ENCODE measurements at regions not wholly inside any gene's neighbourhood (a gene's known extent, or its start where the extent isn't known, plus 50 kb on each side); places are given as distances from the start of the nearest gene placed in this dataset.
"Not testable (repeated sequence)": the region's sequence is repeated elsewhere in the genome, so short reads cannot be mapped to it uniquely, and the experiment has no call there.

DNA sequence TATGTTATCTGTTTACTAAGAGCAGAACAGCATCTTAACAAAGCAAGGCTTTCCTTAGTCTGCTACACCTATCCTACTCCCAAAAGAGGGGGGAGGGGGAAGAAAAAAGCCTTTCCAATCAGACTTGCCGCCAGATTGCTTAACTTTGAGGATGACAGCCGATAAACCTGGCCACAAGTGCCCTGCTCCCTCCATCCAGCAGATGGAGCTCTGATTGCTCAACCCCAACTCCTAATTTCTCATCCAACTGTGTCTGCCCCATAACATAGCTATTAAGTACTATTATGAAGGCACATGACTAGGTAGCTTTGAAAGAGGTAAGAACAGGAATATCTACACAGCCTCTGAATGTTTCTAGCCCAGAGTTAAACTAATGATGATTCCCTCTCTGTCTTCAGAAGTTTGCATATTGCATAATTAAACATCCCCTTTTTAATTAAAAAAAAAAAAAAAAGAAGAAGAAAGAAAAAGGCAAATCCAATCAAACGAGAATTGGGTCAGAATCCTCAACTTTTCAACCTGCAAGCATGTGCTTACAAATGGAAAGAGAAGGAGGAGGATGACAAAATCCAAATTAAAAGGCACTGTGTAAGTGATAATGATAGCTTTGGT is 247.4 kb downstream of the GALC start:
- peak; percentile 62 for TF ChIP-seq CTCF (IDR thresholded peaks at IDR 0.05; ENCODE audit: extremely low read depth, missing control alignments)
- DNase-seq (ENCODE audit: low spot score), result peak; percentile 63

- not testable (repeated sequence) for DNase-seq (ENCODE audit: low spot score)
These were observed 258.2 kb downstream of the GALC start for GRCh38 chr14:87734577-87735360.

GRCh38 chr14:87733115-87733514 is 259.9 kb downstream of the GALC start:
- not testable (repeated sequence) for DNase-seq (ENCODE audit: low spot score)

DNA sequence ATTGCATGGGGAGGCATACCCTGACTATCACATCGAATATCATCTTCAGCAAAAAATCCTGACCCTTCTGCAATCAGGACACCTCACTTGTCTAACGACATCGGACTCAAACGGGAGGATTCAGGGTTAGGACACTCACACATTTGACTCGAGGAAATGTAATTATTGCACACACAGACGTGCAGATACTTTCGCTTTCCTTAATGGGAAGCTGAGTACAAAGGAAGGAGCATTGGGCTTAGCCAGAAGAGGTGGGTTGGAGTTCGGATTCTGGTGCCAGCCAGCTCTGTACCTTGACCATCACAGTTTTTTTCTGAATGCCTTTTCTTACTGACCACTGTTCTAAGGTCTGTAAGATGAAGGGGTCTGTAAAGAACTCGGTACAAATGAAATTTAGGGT is 260.4 kb downstream of the GALC start:
- no peak for DNase-seq (ENCODE audit: low spot score)
- TF ChIP-seq CTCF (IDR thresholded peaks at IDR 0.05; ENCODE audit: extremely low read depth, missing control alignments), result no peak

DNA sequence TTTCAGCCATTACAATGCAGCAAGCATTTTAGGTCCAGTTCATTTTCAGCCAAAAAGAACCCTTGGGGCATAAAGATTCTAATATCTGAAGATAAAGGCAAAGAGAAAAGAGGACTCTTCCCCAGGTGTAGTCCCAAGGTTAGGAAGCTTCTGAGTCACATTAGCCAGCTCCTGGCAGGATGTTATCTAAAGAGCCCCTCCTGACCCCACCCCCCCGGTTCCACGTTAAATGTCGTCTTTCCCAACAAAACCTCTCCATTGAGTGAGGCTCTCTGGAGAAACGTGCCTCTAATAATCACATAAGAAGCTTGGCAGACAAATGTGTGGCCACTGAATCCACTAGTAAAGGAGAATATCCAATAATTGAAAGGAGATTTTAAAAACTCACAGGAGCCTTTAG is 267.7 kb downstream of the GALC start:
- no peak for TF ChIP-seq CTCF (IDR thresholded peaks at IDR 0.05; ENCODE audit: extremely low read depth, missing control alignments)
- no peak for DNase-seq (ENCODE audit: low spot score)

- DNase-seq (ENCODE audit: low spot score), result no peak
- TF ChIP-seq CTCF (IDR thresholded peaks at IDR 0.05; ENCODE audit: extremely low read depth, missing control alignments), result no peak
These were observed 280.4 kb downstream of the GALC start for GRCh38 chr14:87712396-87713090.

GRCh38 chr14:87705439-87705896 is 287.5 kb downstream of the GALC start:
- DNase-seq (ENCODE audit: low spot score), result no peak
- no peak for TF ChIP-seq CTCF (IDR thresholded peaks at IDR 0.05; ENCODE audit: extremely low read depth, missing control alignments)

DNA sequence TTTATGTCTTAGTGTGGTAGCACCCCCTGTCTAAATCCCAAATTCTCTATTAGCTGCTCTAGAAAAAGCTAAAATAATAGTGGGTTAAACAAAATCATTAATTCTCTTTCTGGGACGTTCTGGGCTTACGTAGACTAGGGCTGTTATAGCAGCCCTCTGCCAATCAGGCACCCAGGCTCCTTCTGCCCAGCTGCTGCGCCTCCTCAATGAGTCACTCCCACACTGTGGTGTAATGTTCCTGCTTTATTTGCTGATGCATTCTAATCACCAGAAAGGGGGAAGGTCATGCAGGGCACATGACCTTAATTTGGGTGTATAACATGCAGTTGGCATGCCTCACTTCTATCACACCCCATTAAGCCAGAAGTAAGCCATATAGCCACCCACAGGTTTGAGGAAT is 294.5 kb downstream of the GALC start:
- no peak for TF ChIP-seq CTCF (IDR thresholded peaks at IDR 0.05; ENCODE audit: extremely low read depth, missing control alignments)
- DNase-seq (ENCODE audit: low spot score), result no peak
